Prostate gland (tissue), 2 donors: ENCODE measurements at regions not wholly inside any gene's neighbourhood (a gene's known extent, or its start where the extent isn't known, plus 50 kb on each side); places are given as distances from the start of the nearest gene placed in this dataset.
"Not testable (repeated sequence)": the region's sequence is repeated elsewhere in the genome, so short reads cannot be mapped to it uniquely, and the experiment has no call there.

ENCODE experiments used
- DNase-seq: peaks from one replicate; pipeline ENCODE4 v3.0.0-alpha.2; 2019; ENCODE audit warnings: low spot score
- H3K27ac ChIP-seq, 2 donors: fragments of 200-600 bp; sonication (generic); 2 replicates each; pipeline ENCODE4 v1.5.1; 2017 to 2019
- H3K27me3 ChIP-seq: fragments of 200-600 bp; sonication (generic); replicated peaks from 2 replicates; pipeline ENCODE4 v1.5.1; 2019; ENCODE audit not compliant: insufficient read depth
- H3K36me3 ChIP-seq, 2 donors: fragments of 200-600 bp; sonication (generic); 1 replicate in 1 of 2; 2 replicates in 1 of 2; pipeline versions ENCODE4 v1.5.1 to v1.8.1; 2017 to 2019
- H3K4me1 ChIP-seq: fragments of 200-600 bp; sonication (generic); replicated peaks from 2 replicates; pipeline ENCODE4 v1.5.1; 2019
- H3K4me3 ChIP-seq, 2 donors: fragments of 200-600 bp; sonication (generic); 2 replicates each; pipeline ENCODE4 v1.5.1; 2017 to 2019
- H3K9me3 ChIP-seq: fragments of 200-600 bp; sonication (generic); 2 replicates; pipeline ENCODE4 v1.5.1; 2017
- CTCF ChIP-seq, 4 experiments: fragments of 200-600 bp in 2 of 4; fragments of 450-650 bp in 2 of 4; sonication (generic) in 2 of 4; IDR thresholded peaks; 1 replicate in 3 of 4; 2 replicates in 1 of 4; pipeline ENCODE4 v1.5.1; 2016 to 2019; ENCODE audit warnings: antibody characterized with exemption in 4 of 4, mild to moderate bottlenecking in 2 of 4, moderate library complexity in 2 of 4
- POLR2A ChIP-seq: fragments of 450-650 bp; IDR thresholded peaks from one replicate; pipeline ENCODE4 v1.6.1; 2016; ENCODE audit warnings: antibody characterized with exemption, mild to moderate bottlenecking
- POLR2AphosphoS5 ChIP-seq: sonication (generic); formaldehyde crosslinking; IDR thresholded peaks from one replicate; pipeline ENCODE4 v1.6.1; 2017; ENCODE audit warnings: antibody characterized with exemption
- WGBS: methylation state at CpG from one replicate; pipeline ENCODE4 v1.1.5; 2018; 5-methylcytosine and 5-hydroxymethylcytosine counted together
- intact Hi-C: fragments of 100-400 bp; cut with DNase I; formaldehyde crosslinking; loops from one replicate; pipeline ENCODE4 v1.14.2; 2022

GRCh38 chr7:13017333-13017857 is 330.0 kb downstream of the ARL4A start:
- intact Hi-C loops, result no loop called here
- no peaks in the 10 kb centered on the region for H3K4me1 ChIP-seq
- no peak overlapping the region for H3K27ac ChIP-seq
- no peaks in the 10 kb centered on the region for H3K27me3 ChIP-seq
- 45% methylated on average over 4 of the region's 4 CpGs for WGBS
- DNase-seq, result no peak
- H3K9me3 ChIP-seq, result no peaks in the 10 kb centered on the region
- TF ChIP-seq CTCF (IDR thresholded peaks at IDR 0.05) (no peak), POLR2A (no peak), POLR2AphosphoS5 (no peak)
- no peaks in the 10 kb centered on the region for H3K36me3 ChIP-seq
- H3K4me3 ChIP-seq, result no peak overlapping the region

GRCh38 chr7:13017881-13018280 is 330.4 kb downstream of the ARL4A start:
- H3K27ac ChIP-seq, result no peak overlapping the region

GRCh38 chr7:13021566-13022300 is 334.3 kb downstream of the ARL4A start:
- no peak for TF ChIP-seq CTCF (IDR thresholded peaks at IDR 0.05)
- TF ChIP-seq POLR2A, result no peak
- no peak for TF ChIP-seq POLR2AphosphoS5
- WGBS, result 90% methylated on average over 6 of the region's 6 CpGs
- H3K27ac ChIP-seq, result no peak overlapping the region
- no peaks in the 10 kb centered on the region for H3K4me1 ChIP-seq
- H3K36me3 ChIP-seq, result no peaks in the 10 kb centered on the region
- no peaks in the 10 kb centered on the region for H3K27me3 ChIP-seq
- no peak for DNase-seq
- H3K9me3 ChIP-seq, result no peaks in the 10 kb centered on the region
- no peak overlapping the region for H3K4me3 ChIP-seq
- intact Hi-C loops, result no loop called here

More at GRCh38 chr7:13017881-13018280, 330.4 kb downstream of the ARL4A start:
- TF ChIP-seq POLR2A (no peak), CTCF (IDR thresholded peaks at IDR 0.05) (no peak), POLR2AphosphoS5 (no peak)
- Histone ChIP-seq H3K27me3 (no peaks in the 10 kb centered on the region), H3K36me3 (no peaks in the 10 kb centered on the region), H3K4me1 (no peaks in the 10 kb centered on the region), H3K4me3 (no peak overlapping the region), H3K9me3 (no peaks in the 10 kb centered on the region)
- no peak for DNase-seq
- intact Hi-C loops, result no loop called here

GRCh38 chr7:13024121-13024674 is 336.8 kb downstream of the ARL4A start:
- no peak for DNase-seq
- 6% methylated on average over 1 of the region's 1 CpG for WGBS
- H3K27ac ChIP-seq, result no peak overlapping the region

GRCh38 chr7:13025043-13025442 is 337.6 kb downstream of the ARL4A start:
- DNase-seq, H3K4me1 ChIP-seq, H3K36me3 ChIP-seq, H3K4me3 ChIP-seq, intact Hi-C loops, H3K27ac ChIP-seq, H3K27me3 ChIP-seq, H3K9me3 ChIP-seq: not testable (repeated sequence)
- WGBS, result 81% methylated on average over 3 of the region's 3 CpGs

More at GRCh38 chr7:13024121-13024674, 336.8 kb downstream of the ARL4A start:
- Histone ChIP-seq H3K4me1 (no peaks in the 10 kb centered on the region), H3K36me3 (no peaks in the 10 kb centered on the region), H3K4me3 (no peak overlapping the region), H3K9me3 (no peaks in the 10 kb centered on the region), H3K27me3 (no peaks in the 10 kb centered on the region)
- TF ChIP-seq POLR2A (no peak), CTCF (IDR thresholded peaks at IDR 0.05) (no peak), POLR2AphosphoS5 (no peak)
- intact Hi-C loops, result no loop called here
